HG02885 (cell line): ENCODE measurements at regions not wholly inside any gene's neighbourhood (a gene's known extent, or its start where the extent isn't known, plus 50 kb on each side); places are given as distances from the start of the nearest gene placed in this dataset.

ENCODE experiments used
- ATAC-seq: cut with Tn5 transposase; IDR thresholded peaks from one replicate; pipeline ENCODE4 v1.9.1; 2021; ENCODE audit warnings: mild to moderate bottlenecking; ENCODE audit not compliant: unreplicated experiment, poor library complexity

DNA sequence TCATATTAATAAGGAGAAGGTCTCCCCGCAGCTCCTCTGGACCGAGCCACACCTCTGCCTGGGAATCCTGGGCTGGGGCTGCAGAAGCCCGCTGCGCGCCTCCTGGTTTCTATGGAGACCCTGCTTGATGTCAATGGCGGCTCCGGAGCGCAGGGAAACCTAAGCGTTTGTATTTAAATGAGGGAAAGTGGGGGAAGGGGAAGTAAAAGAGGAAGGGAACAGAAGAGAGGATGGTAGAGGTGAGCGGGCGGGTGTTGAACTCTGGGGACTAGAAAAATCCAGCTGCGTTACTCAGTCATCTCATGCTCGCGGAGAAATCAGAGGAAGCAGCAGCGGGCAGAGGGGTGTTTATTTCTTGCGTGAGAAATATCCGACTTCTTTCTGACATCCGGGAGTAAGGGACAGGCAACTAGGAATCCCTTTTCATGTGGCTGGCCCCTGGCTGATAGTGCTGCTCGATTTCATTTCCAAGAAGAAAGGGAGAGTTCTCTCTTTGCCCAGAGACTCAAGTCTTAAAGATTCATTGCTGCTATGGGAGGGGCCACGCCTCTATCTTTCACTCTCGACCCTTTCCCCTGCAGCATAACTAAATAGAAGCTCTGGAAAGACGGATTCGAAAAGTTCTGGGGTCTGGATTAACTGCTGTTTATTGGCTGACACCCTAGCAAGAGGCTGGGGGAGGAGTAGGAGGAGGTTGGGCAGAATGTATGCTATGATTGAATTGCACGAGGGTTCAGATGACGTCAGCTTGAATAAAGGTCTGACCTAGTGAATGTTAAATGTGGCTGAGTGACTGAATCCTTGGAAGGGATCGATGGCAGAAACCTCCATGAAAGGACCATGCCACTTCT is 110.5 kb upstream of the GAP43 start:
- peak; percentile 53 for ATAC-seq

DNA sequence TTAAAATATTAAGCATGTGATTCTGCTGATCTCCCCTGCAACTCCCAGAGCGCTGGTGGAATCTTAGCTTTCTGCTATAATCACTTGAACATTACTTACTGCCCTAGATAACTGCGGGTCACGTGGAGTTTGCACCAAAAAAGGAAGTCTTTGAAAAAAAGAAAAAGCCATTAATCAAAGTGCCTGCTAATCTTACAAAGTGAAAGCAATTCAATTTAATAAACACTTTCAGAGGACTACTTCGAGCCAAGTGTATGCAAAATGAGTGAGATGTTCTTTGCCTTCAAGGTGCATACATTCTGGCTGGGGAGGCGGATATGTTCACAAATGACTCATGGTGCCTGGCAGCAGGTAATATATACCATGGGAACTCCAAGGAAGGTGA is 109.9 kb upstream of the GAP43 start:
- peak; percentile 13 for ATAC-seq

DNA sequence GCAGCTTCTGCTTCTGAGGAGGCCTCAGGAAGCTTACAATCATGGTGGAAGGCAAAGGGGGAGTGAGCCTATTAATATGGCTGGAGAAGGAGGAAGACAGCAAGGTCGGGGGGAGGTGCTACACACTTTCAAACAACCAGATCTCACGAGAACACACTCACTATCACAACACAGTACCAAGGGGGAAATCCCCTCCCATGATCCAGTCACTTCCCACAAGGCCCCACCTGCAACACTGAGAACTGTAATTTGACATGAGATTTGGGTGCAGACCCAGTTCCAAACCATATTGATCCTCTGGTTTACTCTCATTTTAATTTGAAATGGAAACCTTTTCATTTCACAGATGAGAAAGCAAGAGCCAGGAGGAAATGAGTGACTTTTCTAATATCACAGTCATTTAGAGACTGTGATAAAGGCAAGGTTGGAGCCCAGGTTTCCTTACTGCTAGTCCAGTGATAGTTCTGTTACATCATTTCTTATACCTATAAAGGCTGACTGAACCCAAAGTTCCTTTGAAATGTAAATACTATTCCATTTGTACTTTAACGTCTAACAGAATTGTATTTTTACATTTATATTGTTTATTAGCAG is 105.8 kb upstream of the GAP43 start:
- ATAC-seq: peak; percentile 51

DNA sequence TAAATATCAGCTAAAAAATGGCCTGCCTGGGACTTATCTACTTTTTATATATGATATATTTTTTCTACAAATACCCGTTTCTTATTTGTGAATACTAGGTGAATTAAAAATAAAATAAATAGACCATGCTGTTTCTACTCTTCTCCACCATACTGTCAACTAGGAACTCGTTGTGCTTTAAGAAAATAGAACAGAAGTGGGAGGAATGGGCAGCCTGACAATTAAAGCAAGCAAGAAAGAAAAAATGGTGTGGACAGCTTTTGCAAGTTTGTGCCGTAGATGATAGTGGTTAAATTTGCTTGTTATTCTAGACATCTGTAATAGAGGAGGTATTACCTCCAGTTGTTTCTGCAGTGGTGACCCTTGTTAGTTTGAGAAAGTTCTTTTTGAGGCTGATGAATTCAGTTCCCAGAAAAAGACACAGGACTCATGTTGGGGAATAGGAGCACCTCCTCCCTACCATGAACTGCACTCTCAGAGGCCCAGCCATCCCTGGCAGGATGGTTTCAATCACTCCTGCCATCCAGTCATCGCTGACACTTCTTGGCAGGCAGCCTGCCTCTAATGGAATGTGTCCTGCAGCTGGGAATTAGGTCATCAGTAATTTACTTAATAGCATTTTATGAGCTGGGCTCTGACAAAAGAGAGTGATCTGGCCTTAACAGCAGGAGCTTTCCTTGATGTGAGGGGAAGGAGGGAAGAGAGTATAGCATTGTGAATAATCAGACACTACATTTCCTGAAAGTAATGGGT is 105.0 kb upstream of the GAP43 start:
- no peak for ATAC-seq

DNA sequence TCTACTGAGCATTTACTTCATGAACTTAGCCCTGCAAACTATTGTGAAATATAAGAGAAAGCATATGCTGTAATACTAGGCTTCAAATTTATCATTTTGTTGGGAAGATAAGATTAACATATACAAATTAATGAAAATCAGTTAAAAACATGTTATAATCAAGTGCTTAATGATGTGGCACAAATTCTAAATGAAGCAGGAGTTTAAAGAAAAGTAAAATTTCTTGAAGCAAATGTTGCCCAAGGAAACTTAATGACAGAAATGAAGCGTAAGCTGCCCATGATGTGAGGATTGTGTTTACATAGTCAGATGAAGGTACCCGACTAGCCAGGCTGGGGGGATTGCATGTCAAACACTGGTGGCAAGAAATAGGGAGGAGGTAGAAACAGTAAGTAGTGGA is 103.1 kb upstream of the GAP43 start:
- no peak for ATAC-seq

DNA sequence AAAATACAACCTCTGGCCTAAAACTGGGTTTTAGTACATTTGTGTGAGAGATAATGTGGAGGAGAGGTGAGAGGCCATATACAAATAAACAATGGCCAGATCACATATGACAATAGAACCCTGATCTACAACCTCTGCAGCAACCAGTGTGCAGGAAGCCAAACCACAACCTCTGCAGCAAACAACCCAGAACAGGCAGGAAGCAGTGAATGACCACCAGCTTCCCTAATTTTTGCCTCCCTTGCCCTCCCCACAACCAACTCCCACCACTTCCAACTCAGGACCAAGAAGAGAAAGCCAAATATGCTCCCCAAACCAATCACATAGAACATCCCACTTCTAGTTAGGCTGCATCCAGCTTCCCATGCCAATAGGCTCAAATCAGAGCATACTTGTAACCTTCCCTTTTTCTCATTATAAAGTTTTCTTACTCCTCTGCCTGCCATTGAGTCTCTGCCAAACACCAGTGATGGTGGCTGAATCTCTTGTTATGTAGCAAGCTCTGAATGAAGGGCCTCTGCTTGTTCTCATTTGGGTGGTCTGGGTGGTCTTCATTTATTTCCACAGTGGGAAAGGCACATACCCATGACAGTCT is 102.6 kb upstream of the GAP43 start:
- no peak for ATAC-seq

DNA sequence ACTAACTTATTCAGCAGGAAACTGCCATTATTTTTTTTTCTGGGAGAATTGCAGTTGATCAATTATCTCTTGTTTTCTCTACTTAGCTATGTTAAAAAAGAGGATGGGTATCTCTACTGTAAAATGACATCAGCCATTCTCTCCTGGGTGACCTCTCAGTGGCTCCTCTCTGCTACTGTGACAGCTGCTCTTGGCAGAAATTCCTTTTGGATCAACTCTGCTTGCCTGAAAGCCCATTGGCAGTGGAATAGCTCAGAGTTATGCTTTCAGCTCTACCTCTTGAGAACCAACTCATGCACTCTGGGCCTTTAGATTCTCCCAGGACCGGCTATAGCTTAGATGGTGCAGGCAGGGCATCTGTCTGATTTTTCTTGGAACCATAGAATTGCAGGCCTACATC is 99.9 kb upstream of the GAP43 start:
- no peak for ATAC-seq

DNA sequence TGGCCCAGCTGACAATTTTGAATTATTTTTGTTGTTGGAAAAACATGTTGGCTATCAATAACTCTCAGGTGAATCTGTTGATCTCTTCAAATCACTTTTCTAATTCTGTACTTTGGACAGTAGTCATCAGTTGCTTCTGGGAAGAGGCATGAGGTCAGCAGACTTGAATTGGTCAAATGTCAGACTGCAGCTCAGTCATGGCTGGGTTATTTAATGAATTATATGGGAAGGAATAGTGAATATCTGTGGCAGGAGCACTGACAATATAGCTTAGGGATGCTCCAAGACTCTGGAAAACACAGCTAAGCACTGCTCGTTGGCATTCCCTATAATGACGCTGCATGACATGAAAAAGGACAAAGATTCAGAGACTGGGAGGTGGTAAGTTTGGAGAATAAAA is 98.8 kb upstream of the GAP43 start:
- ATAC-seq: no peak

DNA sequence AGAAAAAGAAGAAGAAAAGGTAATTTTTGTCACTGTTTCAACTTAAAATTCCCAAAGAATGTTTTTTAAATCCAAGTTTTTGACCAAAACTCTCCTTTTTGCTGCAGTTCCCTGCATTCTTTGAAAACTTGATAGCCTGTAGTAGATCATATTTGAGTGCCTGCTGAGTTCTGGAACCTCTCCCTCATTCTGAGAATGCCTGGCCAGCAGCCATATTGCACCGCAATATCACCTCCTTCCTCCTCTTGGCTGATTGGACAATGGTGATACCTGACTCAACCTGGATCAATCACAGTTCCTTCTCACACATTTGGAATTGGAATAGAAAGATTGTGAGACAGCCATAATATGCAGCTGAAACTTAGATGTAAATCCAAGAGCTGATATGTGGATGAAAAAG is 97.6 kb upstream of the GAP43 start:
- ATAC-seq: no peak

DNA sequence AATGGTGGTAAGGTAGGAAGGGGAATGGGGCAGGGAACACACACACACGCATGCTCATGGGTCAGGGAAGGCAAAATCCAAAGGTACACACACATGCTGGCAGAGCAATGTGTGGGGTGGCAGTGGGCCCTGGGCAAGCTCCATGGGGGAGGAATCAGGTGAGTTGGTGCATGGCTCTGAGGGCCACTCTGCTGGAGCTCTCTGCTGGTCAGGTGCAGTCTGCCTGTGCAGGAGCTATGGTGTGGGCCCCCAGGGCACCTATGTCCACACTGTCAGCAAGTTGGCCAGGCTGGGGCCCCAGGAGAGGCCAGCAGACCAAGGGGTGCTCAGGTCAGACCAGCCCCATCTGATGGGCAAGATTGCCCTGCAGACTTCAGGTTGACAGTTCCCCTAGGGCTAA is 90.1 kb upstream of the GAP43 start:
- ATAC-seq: no peak

DNA sequence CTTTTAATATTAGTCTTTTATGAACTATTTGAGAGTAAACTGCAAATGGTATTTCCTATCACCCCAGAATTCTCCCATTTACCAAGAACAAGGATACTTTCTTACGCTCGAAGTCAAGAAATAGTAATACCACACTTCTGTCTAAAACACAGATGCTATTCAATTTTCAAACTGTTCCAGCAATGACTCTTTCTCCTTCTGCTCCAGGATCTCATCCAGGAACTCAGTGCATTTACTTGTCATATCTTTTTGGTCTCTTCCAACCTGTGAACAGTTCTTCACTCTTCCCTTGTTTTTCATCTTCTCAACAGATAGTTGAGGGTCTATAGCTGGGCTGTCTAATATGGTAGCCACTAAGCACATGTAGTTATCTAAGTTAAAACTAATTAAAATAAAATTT is 87.1 kb upstream of the GAP43 start:
- no peak for ATAC-seq

DNA sequence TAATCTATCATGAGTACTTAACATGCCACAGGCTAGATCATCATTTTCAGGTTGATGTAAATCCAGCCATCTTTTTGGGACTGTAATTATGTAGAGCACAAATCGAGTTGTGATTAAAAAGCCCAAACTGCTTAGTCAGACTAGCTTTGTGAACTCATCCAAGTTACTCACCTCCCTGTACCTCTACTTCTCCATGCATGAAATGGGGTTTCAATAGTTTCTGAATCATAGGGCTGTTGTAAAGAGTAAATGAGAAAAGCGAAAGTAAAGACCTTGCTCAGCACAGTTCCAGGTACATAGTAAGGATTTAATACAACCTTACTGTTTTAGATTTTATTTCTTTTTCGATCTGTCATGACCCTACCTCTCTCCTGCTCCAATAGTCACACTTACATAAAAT is 85.6 kb upstream of the GAP43 start:
- no peak for ATAC-seq

DNA sequence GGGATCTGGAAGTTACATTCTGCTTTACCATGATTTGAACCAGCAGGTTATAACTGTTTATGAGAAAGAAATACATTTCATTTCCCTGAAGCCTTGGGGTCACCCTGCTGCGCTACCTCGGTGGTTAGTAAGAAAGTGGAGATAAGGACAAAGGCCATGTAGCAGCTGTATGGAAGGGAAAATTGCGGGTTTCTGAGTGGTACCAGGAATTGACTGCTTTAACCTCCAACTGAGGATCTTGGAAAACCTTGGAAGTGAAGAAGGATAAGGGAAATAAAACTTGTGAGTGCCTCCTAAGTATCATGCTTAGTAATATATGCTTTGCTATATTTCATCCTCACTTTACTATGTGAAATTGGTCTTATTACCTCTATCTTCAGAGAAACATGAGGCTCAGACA is 76.1 kb upstream of the GAP43 start:
- ATAC-seq: no peak

DNA sequence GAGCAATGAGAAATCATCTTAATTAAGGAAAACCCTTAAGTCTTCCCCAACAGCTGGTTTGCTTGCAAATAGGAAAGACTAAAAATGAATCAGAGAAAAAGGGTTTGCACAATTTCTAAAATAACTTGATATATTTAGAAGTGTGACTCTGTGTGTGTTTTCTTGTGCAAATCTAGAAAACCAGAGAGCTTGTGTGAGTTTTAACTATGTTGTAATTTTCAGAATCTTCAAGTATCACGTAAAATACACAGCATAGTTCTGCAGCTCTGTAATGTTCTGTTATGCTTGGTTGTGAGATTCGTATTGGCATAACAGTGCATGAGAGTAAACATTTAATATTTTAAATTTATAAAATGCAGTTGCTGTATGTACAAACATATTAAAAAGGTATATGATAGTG is 74.7 kb upstream of the GAP43 start:
- ATAC-seq: no peak

DNA sequence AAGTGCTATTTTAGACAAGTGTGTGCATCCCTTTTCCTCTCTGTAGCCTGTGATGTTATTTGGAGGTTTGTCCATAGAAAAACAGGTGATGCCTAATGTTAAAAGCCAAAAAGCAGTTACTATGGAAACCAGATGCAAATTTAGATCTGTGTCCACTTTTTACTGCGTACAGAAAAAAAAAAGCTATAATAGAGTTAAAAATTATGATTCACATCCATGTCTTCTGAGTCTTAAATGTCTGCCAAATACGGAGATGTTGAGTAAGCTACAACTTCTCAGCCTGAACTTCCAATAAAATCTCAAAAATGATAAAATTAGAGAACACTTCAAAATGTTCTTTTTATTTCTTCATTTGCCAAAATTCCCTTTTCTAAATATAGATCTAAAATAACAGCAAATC is 74.2 kb upstream of the GAP43 start:
- no peak for ATAC-seq

DNA sequence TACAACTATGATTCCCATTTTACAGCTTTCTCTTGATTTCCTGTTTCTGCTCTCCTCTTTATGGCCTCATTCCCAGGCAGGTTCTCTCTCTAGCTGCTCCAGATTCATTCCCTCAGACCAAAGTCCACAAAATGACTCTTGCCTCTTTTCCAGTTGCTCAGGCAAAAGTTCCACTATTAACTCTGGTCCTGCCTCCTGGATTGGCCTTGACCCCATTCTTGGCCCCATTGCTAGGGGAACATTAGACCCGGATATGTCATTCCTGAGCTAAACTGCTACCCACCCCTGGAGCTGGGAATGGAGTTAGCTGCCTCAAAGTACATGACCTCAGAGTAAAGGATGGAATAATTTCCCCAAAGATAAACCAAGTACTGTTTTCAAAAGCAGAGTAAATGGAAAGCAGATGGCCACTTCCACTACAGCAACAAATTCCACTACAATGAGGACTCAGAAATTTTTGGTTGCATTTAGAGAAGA is 73.0 kb upstream of the GAP43 start:
- ATAC-seq: no peak

DNA sequence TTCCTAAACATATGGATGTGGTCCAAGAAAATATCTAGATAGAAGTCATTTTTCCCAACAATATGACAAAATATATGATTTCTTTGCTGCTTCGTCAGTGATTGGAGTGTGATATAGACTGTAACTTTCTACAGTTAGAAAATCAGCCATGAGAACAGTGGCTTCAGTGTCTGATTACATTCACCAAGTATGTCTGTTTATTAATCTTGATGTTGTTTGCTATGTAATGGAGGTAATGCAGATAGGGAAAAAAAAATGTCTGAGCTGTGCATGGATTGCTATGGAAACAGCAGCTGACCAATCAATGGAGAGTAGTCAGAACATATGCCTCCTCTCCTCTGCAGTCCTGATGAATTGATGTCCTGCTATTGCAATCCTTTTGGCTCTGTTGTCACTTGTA is 72.3 kb upstream of the GAP43 start:
- ATAC-seq: no peak

DNA sequence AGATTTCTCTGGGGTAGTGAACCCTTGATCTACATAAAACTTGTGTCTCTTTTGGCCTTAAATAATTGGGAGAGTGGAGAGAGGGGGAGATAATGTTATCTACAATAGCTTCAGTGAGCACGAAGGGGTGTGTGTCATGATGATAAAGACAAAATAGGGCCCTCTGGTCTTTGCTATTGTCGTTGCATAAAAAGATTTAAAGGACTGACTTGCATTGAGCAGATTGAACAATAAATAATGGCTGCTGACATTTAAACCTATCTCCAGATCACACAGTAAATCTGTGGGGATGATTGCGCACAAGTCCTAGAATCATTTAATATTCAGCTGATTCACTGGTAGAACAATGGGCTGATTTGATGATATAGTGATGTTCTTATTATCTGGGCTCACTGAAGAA is 71.3 kb upstream of the GAP43 start:
- no peak for ATAC-seq

DNA sequence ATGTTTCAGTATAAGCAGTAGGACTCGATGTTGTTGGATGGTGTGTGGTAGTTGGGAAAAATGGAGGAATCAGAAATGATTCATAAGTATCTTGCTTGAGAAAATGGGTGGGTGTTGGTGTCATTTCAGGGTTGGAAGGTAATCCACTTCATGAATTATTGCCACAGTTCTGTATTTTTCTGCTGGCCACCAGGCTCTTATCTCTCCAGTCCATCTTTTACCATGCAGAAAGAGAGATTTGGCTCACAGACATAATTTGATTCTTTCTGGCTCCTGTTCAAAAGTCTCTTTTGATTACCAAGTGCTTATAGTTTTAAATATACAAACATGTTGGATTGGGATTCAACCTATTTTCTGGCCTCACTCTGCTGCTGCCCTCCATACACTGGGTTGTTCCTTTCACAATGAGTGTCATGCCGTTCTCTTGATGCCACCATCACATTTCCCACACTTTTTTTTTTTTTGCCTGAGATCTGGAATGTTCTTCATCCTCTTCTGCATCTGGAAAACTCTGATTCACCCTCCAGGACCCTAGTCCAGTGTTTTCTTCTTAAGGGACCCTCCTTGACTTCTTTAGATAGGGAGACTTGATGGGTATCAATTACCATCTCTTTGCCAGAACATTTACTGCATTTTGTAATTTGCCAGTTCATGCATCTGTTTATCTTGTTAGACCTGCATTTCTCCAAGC is 69.4 kb upstream of the GAP43 start:
- no peak for ATAC-seq

DNA sequence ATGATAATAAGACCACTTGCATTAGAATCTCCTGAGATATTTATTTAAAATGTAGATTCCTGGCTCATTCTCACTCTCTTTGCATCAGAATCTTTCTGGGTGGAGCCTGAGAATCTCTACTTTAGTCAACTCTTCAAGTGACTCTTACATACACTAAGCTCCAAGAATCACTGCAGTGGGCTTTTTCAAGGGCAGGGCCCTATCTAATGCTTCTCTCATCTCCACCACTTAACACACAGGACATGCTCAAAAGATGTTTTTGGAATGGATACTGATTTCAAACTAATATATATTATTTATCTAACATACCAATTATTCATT is 68.9 kb upstream of the GAP43 start:
- no peak for ATAC-seq
